Esophagus muscularis mucosa (tissue), 4 donors: ENCODE measurements at regions not wholly inside any gene's neighbourhood (a gene's known extent, or its start where the extent isn't known, plus 50 kb on each side); places are given as distances from the start of the nearest gene placed in this dataset.

ENCODE experiments used
- DNase-seq: peaks from one replicate; pipeline ENCODE4 v3.0.0-alpha.2; 2017; ENCODE audit errors: extremely low spot score
- H3K27ac ChIP-seq, 4 donors: fragments of 200-600 bp; sonication (generic); replicated peaks in 1 of 4; 1 replicate in 3 of 4; 2 replicates in 1 of 4; pipeline ENCODE4 v1.5.1; 2016 to 2019; ENCODE audit warnings: mild to moderate bottlenecking in 1 of 4
- H3K27me3 ChIP-seq, 4 donors: fragments of 200-600 bp; sonication (generic); one replicate each; pipeline versions ENCODE4 v1.5.1 to v1.6.0; 2016 to 2019
- H3K36me3 ChIP-seq, 4 donors: fragments of 200-600 bp; sonication (generic); one replicate each; pipeline ENCODE4 v1.5.1; 2016 to 2019
- H3K4me1 ChIP-seq, 4 donors: fragments of 200-600 bp; sonication (generic); one replicate each; pipeline ENCODE4 v1.5.1; 2016 to 2019
- H3K4me3 ChIP-seq, 4 donors: fragments of 200-600 bp; sonication (generic); 1 replicate in 2 of 4; 2 replicates in 2 of 4; pipeline ENCODE4 v1.5.1; 2016 to 2019; ENCODE audit warnings: mild to moderate bottlenecking in 4 of 4, moderate library complexity in 1 of 4
- H3K9me3 ChIP-seq, 4 donors: fragments of 200-600 bp; sonication (generic); 1 replicate in 3 of 4; 2 replicates in 1 of 4; pipeline ENCODE4 v1.5.1; 2016 to 2019
- EP300 ChIP-seq: sonication (generic); formaldehyde crosslinking; IDR thresholded peaks from one replicate; pipeline ENCODE4 v1.6.1; 2017; ENCODE audit warnings: antibody characterized with exemption
- POLR2A ChIP-seq: fragments of 450-650 bp; IDR thresholded peaks from one replicate; pipeline ENCODE4 v1.6.1; 2017; ENCODE audit warnings: antibody characterized with exemption, moderate library complexity, mild to moderate bottlenecking, low read depth
- POLR2AphosphoS5 ChIP-seq, 2 donors: sonication (generic); formaldehyde crosslinking; IDR thresholded peaks; one replicate each; pipeline ENCODE4 v1.6.1; 2017; ENCODE audit warnings: antibody characterized with exemption in 2 of 2
- WGBS: methylation state at CpG from one replicate; pipeline ENCODE4 v1.1.5; 2018; 5-methylcytosine and 5-hydroxymethylcytosine counted together
- intact Hi-C: fragments of 100-400 bp; cut with DNase I; formaldehyde crosslinking; loops from one replicate; pipeline ENCODE4 v1.15.1; 2023
- TF ChIP-seq, protein P1 (sequence below), 3 experiments: fragments of 200-600 bp in 2 of 3; fragments of 450-650 bp in 1 of 3; sonication (generic) in 2 of 3; IDR thresholded peaks; one replicate each; pipeline ENCODE4 v1.5.1; 2017 to 2019; ENCODE audit warnings: antibody characterized with exemption in 3 of 3, mild to moderate bottlenecking in 2 of 3, moderate library complexity in 1 of 3

DNA sequence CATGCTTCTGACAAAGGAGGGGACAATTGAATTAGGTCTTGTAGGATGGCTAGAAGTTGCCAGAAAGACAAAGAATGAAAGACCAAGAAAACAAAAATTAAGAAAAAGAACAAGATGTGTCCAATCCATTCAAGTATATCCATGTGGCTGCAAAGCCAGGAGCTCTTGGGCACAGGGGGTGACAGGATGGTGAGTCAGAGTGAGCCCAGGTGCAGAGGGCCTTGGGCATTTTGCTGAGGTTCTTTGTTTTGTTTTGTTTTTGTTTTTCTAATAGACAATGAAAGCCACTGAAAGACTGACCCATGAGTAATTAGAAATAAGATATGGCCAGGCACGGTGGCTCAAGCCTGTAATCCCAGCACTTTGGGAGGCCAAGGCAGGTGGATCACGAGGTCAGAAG, 104.6 kb upstream of the KLHL29 start:
- Histone ChIP-seq H3K27me3 (no peaks in the 10 kb centered on the region), H3K36me3 (no peaks in the 10 kb centered on the region), H3K4me1 (peaks cover 0 to 8% (median 6%) of the 10 kb centered on the region in 4 donors), H3K9me3 (no peaks in the 10 kb centered on the region), H3K27ac (no peak overlapping the region), H3K4me3 (no peak overlapping the region)
- peak; percentile 39 for DNase-seq
- 81% methylated on average over 2 of the region's 2 CpGs for WGBS
- TF ChIP-seq POLR2A, result no peak
- TF ChIP-seq, protein P1, sequence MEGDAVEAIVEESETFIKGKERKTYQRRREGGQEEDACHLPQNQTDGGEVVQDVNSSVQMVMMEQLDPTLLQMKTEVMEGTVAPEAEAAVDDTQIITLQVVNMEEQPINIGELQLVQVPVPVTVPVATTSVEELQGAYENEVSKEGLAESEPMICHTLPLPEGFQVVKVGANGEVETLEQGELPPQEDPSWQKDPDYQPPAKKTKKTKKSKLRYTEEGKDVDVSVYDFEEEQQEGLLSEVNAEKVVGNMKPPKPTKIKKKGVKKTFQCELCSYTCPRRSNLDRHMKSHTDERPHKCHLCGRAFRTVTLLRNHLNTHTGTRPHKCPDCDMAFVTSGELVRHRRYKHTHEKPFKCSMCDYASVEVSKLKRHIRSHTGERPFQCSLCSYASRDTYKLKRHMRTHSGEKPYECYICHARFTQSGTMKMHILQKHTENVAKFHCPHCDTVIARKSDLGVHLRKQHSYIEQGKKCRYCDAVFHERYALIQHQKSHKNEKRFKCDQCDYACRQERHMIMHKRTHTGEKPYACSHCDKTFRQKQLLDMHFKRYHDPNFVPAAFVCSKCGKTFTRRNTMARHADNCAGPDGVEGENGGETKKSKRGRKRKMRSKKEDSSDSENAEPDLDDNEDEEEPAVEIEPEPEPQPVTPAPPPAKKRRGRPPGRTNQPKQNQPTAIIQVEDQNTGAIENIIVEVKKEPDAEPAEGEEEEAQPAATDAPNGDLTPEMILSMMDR (IDR thresholded peaks at IDR 0.05), result no peak
- no peak for TF ChIP-seq POLR2AphosphoS5 (IDR thresholded peaks at IDR 0.05)
- TF ChIP-seq EP300, result no peak
- intact Hi-C loops, result no loop called here

DNA sequence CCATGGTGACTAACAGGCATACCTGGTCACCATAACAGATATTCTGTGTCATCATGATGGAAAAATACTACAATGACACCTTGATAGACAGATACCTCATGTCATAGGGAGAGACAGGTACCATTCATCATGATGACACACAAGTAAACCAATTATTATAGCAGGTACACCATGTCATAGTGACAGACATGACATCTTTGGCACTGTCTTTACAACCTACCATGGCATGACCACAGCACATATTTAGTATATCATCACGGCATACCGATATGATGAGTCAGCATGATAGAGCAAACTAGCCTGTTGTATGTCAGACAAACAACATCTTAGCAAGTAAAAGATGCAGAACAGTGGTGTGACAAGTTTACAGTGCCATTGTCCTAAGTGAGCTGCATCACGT, 101.3 kb upstream of the KLHL29 start:
- no peak overlapping the region for H3K27ac ChIP-seq
- H3K4me1 ChIP-seq, result peaks cover 23 to 40% (median 38%) of the 10 kb centered on the region in 4 donors
- WGBS, result 60% methylated on average over 3 of the region's 3 CpGs

GRCh38 chr2:23285091-23285800, 99.7 kb upstream of the KLHL29 start:
- 67% methylated on average over 1 of the region's 1 CpG for WGBS
- intact Hi-C loops, result no loop called here
- Histone ChIP-seq H3K9me3 (no peaks in the 10 kb centered on the region), H3K4me3 (no peak overlapping the region), H3K4me1 (peaks cover 23 to 40% (median 38%) of the 10 kb centered on the region in 4 donors), H3K36me3 (no peaks in the 10 kb centered on the region), H3K27me3 (no peaks in the 10 kb centered on the region), H3K27ac (peak overlapping the region; percentile 81 to 84 (median 82))
- TF ChIP-seq POLR2A (no peak), EP300 (no peak)
- TF ChIP-seq, protein P1 (IDR thresholded peaks at IDR 0.05), result no peak
- peak; percentile 42 for DNase-seq

More for the DNA sequence above, 101.3 kb upstream of the KLHL29 start:
- peak; percentile 34 for DNase-seq
- Histone ChIP-seq H3K27me3 (no peaks in the 10 kb centered on the region), H3K9me3 (no peaks in the 10 kb centered on the region), H3K4me3 (no peak overlapping the region), H3K36me3 (no peaks in the 10 kb centered on the region)
- TF ChIP-seq POLR2AphosphoS5 (IDR thresholded peaks at IDR 0.05) (no peak), POLR2A (no peak), EP300 (no peak)
- TF ChIP-seq, protein P1 (IDR thresholded peaks at IDR 0.05), result no peak
- intact Hi-C loops, result no loop called here

- 66% methylated on average over 6 of the region's 6 CpGs for WGBS
- no peak for TF ChIP-seq EP300
- TF ChIP-seq, protein P1 (IDR thresholded peaks at IDR 0.05), result no peak
- TF ChIP-seq POLR2AphosphoS5 (IDR thresholded peaks at IDR 0.05), result no peak
- TF ChIP-seq POLR2A, result no peak
These were observed 98.8 kb upstream of the KLHL29 start for GRCh38 chr2:23286031-23286757.

More at GRCh38 chr2:23286031-23286757, 98.8 kb upstream of the KLHL29 start:
- intact Hi-C loops, result no loop called here
- H3K27ac ChIP-seq, result peak overlapping the region; percentile 81 to 84 (median 82)
- H3K4me3 ChIP-seq, result no peak overlapping the region
- H3K27me3 ChIP-seq, result no peaks in the 10 kb centered on the region
- H3K9me3 ChIP-seq, result no peaks in the 10 kb centered on the region
- H3K4me1 ChIP-seq, result peaks cover 23 to 40% (median 40%) of the 10 kb centered on the region in 4 donors
- peak; percentile 79 for DNase-seq
- H3K36me3 ChIP-seq, result no peaks in the 10 kb centered on the region
